Calu3 (cell line): ENCODE measurements at regions not wholly inside any gene's neighbourhood (a gene's known extent, or its start where the extent isn't known, plus 50 kb on each side); places are given as distances from the start of the nearest gene placed in this dataset.

Source experiments
- BruUV-seq: library from RNA; stranded (reverse); fragments of 400-500 nt; replicated peaks from 2 replicates; lab custom pipeline; 2021; lab: Mats Ljungman, UMichigan
- CTCF ChIA-PET: fragments of 300-600 bp; sonication (Branson Sonifier 250); formaldehyde crosslinking; loops from one replicate; lab custom pipeline; 2022; ENCODE audit warnings: antibody characterized with exemption; lab: Charles Lee
- DNase-seq: peaks from one replicate; pipeline ENCODE4 v3.0.0; 2022
- H3K27ac Mint-ChIP-seq: one replicate; pipeline ENCODE4 v1.8.0; 2022; ENCODE audit warnings: mixed read lengths; ENCODE audit not compliant: unreplicated experiment
- H3K27me3 Mint-ChIP-seq: one replicate; pipeline ENCODE4 v1.8.0; 2022; ENCODE audit warnings: mixed read lengths; ENCODE audit not compliant: unreplicated experiment
- H3K36me3 Mint-ChIP-seq: one replicate; pipeline ENCODE4 v1.8.0; 2022; ENCODE audit warnings: mild to moderate bottlenecking, moderate library complexity, mixed read lengths; ENCODE audit not compliant: insufficient read depth, unreplicated experiment
- H3K4me1 Mint-ChIP-seq: one replicate; pipeline ENCODE4 v1.8.0; 2022; ENCODE audit warnings: mild to moderate bottlenecking, low read depth, mixed read lengths; ENCODE audit not compliant: unreplicated experiment
- H3K4me3 Mint-ChIP-seq: one replicate; pipeline ENCODE4 v1.8.0; 2022; ENCODE audit warnings: mild to moderate bottlenecking, low read depth, moderate library complexity, mixed read lengths; ENCODE audit not compliant: unreplicated experiment
- H3K9me3 Mint-ChIP-seq: one replicate; pipeline ENCODE4 v1.8.0; 2022; ENCODE audit warnings: low read depth, mixed read lengths; ENCODE audit not compliant: unreplicated experiment
- intact Hi-C: fragments of 100-400 bp; cut with micrococcal nuclease; formaldehyde crosslinking; loops from one replicate; pipeline ENCODE4 v1.10.0; 2022; ENCODE audit not compliant: unreplicated experiment
- TF ChIP-seq, protein P1 (sequence below): fragments of 200-600 bp; IDR thresholded peaks from one replicate; pipeline ENCODE4 v1.8.0; 2022; ENCODE audit warnings: antibody characterized with exemption; ENCODE audit not compliant: unreplicated experiment

DNA sequence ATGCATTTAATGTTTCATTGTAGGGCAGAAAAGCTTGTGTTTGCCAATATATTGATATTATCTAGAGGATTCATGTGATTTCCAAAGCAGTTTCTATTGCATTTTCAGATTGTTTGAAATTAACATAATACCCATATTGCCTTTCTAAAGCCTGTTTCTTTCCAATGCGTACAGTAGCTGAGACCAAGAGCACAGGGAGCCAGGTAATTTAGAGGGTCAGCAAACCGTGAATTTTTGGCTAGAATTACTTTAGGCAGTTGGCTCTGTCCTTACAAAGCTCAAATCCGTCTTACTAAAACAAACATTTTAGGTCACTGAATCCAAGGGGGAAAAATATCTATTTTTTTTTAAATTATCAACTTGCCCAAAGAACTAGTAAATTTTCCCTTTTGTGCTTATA lies 604.9 kb upstream of the ADARB2 start:
- H3K9me3 Mint-ChIP-seq: no peaks in the 10 kb centered on the region
- no peak overlapping the region for H3K27ac Mint-ChIP-seq
- DNase-seq: no peak
- BruUV-seq: no TSS peak
- CTCF ChIA-PET: no interaction called here
- H3K36me3 Mint-ChIP-seq: no peaks in the 10 kb centered on the region
- no peaks in the 10 kb centered on the region for H3K4me1 Mint-ChIP-seq
- intact Hi-C loops: no loop called here
- no peak overlapping the region for H3K4me3 Mint-ChIP-seq
- TF ChIP-seq, protein P1, sequence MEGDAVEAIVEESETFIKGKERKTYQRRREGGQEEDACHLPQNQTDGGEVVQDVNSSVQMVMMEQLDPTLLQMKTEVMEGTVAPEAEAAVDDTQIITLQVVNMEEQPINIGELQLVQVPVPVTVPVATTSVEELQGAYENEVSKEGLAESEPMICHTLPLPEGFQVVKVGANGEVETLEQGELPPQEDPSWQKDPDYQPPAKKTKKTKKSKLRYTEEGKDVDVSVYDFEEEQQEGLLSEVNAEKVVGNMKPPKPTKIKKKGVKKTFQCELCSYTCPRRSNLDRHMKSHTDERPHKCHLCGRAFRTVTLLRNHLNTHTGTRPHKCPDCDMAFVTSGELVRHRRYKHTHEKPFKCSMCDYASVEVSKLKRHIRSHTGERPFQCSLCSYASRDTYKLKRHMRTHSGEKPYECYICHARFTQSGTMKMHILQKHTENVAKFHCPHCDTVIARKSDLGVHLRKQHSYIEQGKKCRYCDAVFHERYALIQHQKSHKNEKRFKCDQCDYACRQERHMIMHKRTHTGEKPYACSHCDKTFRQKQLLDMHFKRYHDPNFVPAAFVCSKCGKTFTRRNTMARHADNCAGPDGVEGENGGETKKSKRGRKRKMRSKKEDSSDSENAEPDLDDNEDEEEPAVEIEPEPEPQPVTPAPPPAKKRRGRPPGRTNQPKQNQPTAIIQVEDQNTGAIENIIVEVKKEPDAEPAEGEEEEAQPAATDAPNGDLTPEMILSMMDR: no peak
- no peaks in the 10 kb centered on the region for H3K27me3 Mint-ChIP-seq

DNA sequence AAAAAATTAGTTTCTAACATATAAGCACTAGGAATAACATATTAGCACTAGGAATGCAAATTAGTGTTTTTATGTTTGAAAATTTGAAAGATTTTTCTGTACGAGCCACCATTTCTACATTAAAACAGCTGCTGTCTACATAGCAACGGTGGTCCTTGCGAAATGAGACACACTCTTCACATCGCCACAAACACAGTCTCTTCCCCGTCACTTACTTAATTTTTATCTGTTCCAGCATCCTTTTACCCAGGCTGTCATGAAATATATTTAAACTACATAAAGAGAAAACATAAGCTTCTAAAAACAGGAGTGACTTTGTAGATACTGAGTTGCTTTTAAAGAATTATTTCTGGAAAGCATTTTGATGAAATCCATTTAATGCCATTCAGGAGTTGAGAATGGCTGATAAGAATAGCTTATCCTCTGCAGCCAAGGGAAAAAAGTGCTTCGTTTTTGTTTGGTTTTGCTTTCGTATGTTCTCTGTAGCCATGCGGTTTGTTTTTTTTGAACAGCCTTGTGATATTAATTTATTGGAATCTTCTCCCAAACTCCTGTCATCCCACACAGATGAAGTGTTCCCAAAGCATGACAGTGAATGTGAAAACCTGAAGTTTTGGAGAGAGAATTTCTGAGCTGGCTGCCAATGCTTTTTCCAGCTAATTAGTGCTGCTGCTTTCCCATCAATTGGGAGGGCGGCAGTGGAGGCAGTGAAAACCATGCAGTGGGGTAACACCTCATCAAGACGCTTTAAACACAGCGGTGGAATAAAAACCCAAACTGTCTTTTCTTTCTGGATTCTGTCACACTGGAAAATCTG lies 603.7 kb upstream of the ADARB2 start:
- no TSS peak for BruUV-seq
- Mint-ChIP-seq H3K36me3 (no peaks in the 10 kb centered on the region), H3K27ac (no peak overlapping the region), H3K27me3 (no peaks in the 10 kb centered on the region), H3K4me1 (no peaks in the 10 kb centered on the region), H3K9me3 (no peaks in the 10 kb centered on the region), H3K4me3 (no peak overlapping the region)
- DNase-seq: no peak
- CTCF ChIA-PET: no interaction called here
- intact Hi-C loops: no loop called here
- TF ChIP-seq, protein P1: no peak

DNA sequence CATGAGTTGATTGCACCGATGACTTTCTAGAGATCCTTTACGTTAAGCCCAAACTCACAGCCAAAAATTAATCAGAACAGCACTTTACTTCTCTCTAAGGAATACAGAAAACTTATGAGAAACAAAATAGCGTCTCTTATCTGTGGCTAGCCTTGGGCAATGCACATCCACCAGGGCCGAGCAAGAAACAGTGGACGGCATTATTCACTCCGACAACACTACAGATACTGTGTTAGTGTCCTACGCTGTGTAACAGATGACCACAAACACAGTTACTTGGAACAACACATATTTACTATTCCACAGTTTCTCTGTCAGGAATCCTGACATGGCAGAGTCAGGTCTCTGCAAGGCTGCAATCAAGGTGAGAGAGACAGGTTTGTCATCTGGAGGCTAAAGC lies 598.3 kb upstream of the ADARB2 start:
- Mint-ChIP-seq H3K4me1 (no peaks in the 10 kb centered on the region), H3K27me3 (no peaks in the 10 kb centered on the region), H3K9me3 (peaks cover 3% of the 10 kb centered on the region), H3K4me3 (no peak overlapping the region), H3K36me3 (no peaks in the 10 kb centered on the region), H3K27ac (no peak overlapping the region)
- DNase-seq: no peak
- TF ChIP-seq, protein P1: no peak
- intact Hi-C loops: no loop called here
- CTCF ChIA-PET: no interaction called here
- no TSS peak for BruUV-seq

DNA sequence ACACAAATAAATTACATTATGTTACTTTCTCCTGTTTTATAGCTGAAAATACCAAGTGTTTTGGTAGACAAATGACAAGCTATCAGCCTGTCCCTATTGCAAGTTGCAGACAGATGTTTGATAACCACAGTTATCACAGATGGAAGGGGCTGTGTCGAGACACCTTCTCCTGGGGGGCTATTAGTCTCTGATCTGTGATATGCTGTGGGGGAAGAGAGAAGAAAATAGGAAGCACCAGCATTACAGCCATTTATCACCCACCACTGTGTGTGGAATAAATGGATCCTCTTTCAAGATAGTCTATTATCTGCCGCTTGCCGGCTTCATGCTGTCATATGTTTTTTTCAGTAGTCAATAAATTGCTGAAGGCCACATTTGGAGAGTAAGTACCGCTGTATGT lies 597.2 kb upstream of the ADARB2 start:
- Mint-ChIP-seq H3K27me3 (no peaks in the 10 kb centered on the region), H3K4me1 (no peaks in the 10 kb centered on the region), H3K36me3 (no peaks in the 10 kb centered on the region), H3K27ac (no peak overlapping the region), H3K4me3 (no peak overlapping the region), H3K9me3 (peaks cover 3% of the 10 kb centered on the region)
- no peak for DNase-seq
- TF ChIP-seq, protein P1: no peak
- CTCF ChIA-PET: no interaction called here
- no TSS peak for BruUV-seq
- intact Hi-C loops: no loop called here
